Renal cortex interstitium (tissue), 11 donors: ENCODE measurements at regions not wholly inside any gene's neighbourhood (a gene's known extent, or its start where the extent isn't known, plus 50 kb on each side); places are given as distances from the start of the nearest gene placed in this dataset.
"Not testable (repeated sequence)": the region's sequence is repeated elsewhere in the genome, so short reads cannot be mapped to it uniquely, and the experiment has no call there.

Source experiments
- DNase-seq, 11 donors: peaks; one replicate each; pipeline ENCODE4 v3.0.0-alpha.2; 2013; ENCODE audit warnings: low read depth in 9 of 11, low spot score in 4 of 11; ENCODE audit errors: extremely low read depth in 1 of 11

GRCh38 chr9:126053913-126054312, 272.7 kb upstream of the MVB12B start:
- DNase-seq, result no peak

GRCh38 chr9:126055381-126055985, 271.1 kb upstream of the MVB12B start:
- no peak for DNase-seq

- DNase-seq, result no peak
These were observed 270.2 kb upstream of the MVB12B start for GRCh38 chr9:126056312-126057021.

GRCh38 chr9:126057121-126057825, 269.4 kb upstream of the MVB12B start:
- no peak for DNase-seq

GRCh38 chr9:126058011-126058531, 268.6 kb upstream of the MVB12B start:
- DNase-seq, result no peak

GRCh38 chr9:126058591-126058990, 268.0 kb upstream of the MVB12B start:
- DNase-seq, result no peak

- no peak for DNase-seq
These were observed 265.1 kb upstream of the MVB12B start for GRCh38 chr9:126061575-126061974.

GRCh38 chr9:126062158-126062886, 264.3 kb upstream of the MVB12B start:
- no peak for DNase-seq

- DNase-seq, result no peak
These were observed 263.3 kb upstream of the MVB12B start for GRCh38 chr9:126063326-126063725.

GRCh38 chr9:126066131-126066530, 260.5 kb upstream of the MVB12B start:
- DNase-seq, result no peak

GRCh38 chr9:126067031-126067734, 259.4 kb upstream of the MVB12B start:
- no peak for DNase-seq

- DNase-seq, result no peak
These were observed 257.9 kb upstream of the MVB12B start for GRCh38 chr9:126068534-126069230.

GRCh38 chr9:126069400-126069955, 257.2 kb upstream of the MVB12B start:
- no peak for DNase-seq

- no peak for DNase-seq
These were observed 256.5 kb upstream of the MVB12B start for GRCh38 chr9:126070058-126070655.

GRCh38 chr9:126071076-126071750, 255.4 kb upstream of the MVB12B start:
- DNase-seq, result no peak

- DNase-seq, result not testable (repeated sequence)
These were observed 249.0 kb upstream of the MVB12B start for GRCh38 chr9:126077656-126078055.

GRCh38 chr9:126080641-126081040, 246.0 kb upstream of the MVB12B start:
- no peak for DNase-seq
